Transverse colon (tissue), 4 donors: ENCODE measurements at regions not wholly inside any gene's neighbourhood (a gene's known extent, or its start where the extent isn't known, plus 50 kb on each side); places are given as distances from the start of the nearest gene placed in this dataset.

ENCODE experiments used
- CTCF ChIP-seq, 5 experiments: fragments of 200-600 bp in 3 of 5; fragments of 450-650 bp in 2 of 5; sonication (generic) in 3 of 5; IDR thresholded peaks; 1 replicate in 2 of 5; 2 replicates in 3 of 5; pipeline ENCODE4 v1.5.1; 2016 to 2017; ENCODE audit warnings: antibody characterized with exemption in 5 of 5, inconsistent platforms in 3 of 5, mild to moderate bottlenecking in 2 of 5, moderate library complexity in 1 of 5
- POLR2A ChIP-seq: fragments of 450-650 bp; IDR thresholded peaks from one replicate; pipeline ENCODE4 v1.6.1; 2016; ENCODE audit warnings: antibody characterized with exemption, mild to moderate bottlenecking, moderate library complexity
- POLR2AphosphoS5 ChIP-seq, 3 donors: sonication (generic); formaldehyde crosslinking; IDR thresholded peaks; one replicate each; pipeline ENCODE4 v1.6.1; 2016; ENCODE audit warnings: antibody characterized with exemption in 3 of 3

GRCh38 chr3:26316472-26316871, 306.1 kb upstream of the LRRC3B start:
- TF ChIP-seq CTCF (IDR thresholded peaks at IDR 0.05) = no peak
- no peak for TF ChIP-seq POLR2AphosphoS5 (IDR thresholded peaks at IDR 0.05)
- no peak for TF ChIP-seq POLR2A
